ENCODE measurements at regions not wholly inside any gene's neighbourhood (a gene's known extent, or its start where the extent isn't known, plus 50 kb on each side); places are given as distances from the start of the nearest gene placed in this dataset.

DNA sequence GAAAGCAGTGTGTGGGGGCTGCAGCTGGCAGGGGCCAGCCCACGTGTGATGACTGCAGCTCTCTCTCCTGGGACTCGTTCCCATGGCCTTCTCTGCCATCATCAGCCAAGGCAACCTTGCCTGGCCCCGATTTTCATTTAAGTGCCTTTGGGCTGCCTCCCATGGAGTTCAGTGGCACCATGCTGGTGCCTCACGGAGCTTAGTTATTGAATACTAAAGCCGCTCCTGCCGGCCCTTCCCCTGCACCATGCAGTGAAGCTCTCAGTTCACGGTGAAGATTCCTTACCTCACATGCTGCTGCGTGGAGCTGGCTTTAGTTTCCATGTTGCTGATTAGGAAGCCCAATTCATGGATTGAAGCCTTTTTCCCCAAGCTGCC lies 141.5 kb upstream of the EEPD1 start:
- no peak for DNase-seq

DNA sequence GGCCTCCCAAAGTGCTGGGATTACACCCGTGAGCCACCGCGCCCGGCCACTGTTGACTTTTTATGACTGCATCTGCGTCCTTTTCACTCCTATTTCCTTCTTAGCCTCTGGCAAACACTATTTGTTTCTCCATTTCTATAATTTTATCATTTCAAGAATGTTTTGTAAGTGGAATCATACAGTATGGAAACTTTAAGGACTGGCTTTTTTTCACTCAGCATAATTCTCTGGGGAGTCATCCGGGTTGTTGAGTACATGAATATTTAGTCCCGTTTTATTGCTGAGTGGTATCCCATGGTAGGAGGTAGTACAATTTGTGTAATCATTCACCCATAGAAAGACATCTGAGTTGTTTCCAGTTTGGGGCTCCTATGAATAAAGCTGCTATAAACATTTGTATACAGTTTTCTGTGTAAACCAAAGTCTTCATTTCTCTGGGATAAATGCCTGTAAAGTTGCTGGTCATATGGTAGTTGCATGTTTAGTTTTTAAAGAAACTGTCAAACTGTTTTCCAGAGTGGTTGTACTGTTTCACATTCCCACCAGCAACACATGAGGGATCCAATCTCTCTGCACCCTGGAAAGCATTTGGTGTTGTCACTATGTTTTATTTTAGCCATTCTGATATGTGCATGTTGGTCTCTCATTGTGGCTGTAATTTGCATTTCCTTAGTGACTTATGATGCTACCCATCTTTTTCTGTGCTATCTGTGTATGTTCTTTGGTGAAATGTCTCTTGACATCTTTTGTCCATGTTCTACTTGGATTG lies 139.6 kb upstream of the EEPD1 start:
- DNase-seq = no peak

DNA sequence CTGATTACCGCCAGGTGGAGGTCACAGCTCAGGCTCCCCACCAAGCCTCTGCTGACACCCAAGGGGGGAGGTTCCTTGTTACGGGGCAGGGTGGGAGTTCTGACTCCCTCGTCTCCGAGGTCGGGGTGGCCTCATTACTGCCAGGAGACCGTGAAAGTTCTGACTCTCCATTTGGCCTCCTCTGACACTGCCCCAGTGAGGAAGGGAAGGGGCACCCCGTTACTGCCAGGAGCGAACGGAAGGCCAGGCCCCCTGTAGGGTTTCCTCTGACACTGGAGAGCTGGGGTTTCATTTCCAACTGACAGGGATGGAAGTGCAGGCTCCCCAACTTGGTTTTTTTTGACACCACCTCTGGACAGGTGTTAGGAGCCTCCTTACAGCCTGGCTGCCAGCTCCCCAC lies 138.1 kb upstream of the EEPD1 start:
- DNase-seq = no peak

DNA sequence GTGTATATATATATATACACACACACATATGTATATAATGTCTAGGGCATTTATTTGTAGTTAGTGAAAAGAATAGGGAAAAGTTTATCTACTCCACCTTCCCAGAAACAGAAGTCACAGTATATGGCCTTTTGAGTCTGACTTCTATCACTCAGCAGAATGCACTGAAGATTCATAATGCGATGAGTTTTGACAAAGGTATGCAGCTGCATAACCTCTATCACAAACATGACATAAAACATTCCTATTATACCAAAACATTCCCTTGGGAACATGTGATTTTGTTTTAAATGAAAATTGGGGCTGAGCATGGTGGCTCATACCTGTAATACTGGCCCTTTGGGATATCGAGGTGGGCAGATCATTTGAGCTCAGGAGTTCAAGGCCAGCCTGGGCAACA lies 137.3 kb upstream of the EEPD1 start:
- no peak for DNase-seq

DNA sequence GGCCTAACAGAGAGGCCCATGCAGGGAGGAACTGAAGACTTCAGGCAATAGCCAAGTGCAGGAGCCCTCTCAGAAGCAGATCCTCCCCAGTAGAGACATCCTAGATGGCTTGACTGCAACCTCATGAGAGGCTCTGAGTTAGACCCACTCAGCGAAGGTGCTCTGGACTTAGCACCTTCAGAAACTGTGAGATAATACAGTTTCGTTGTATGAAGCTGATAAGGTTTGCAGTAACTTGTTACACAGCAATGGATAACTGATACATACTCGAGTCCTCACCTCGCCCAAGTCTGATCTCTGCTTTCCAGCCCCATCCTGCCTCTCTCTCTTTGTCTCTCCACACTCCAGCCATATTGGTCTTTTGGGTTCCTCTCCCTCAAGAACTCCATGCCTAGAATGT lies 136.4 kb upstream of the EEPD1 start:
- no peak for DNase-seq

DNA sequence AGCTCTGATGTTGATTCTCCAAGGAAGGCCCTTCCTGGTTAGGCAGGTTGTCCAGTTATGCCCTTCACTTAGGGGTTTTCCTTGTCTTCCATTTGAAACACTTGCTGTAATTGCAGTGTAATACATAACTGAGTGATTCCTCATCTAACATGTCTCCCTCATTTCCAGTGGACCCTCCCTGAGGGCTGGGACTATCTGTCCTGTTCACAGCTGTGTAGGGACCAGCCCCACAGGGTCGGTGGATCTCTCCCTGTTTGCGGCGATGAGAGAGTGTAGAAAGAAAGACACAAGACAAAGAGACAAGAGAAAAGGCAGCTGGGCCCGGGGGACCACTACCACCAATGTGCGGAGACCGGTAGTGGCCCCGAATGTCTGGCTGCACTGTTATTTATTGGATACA lies 135.9 kb upstream of the EEPD1 start:
- DNase-seq = no peak

DNA sequence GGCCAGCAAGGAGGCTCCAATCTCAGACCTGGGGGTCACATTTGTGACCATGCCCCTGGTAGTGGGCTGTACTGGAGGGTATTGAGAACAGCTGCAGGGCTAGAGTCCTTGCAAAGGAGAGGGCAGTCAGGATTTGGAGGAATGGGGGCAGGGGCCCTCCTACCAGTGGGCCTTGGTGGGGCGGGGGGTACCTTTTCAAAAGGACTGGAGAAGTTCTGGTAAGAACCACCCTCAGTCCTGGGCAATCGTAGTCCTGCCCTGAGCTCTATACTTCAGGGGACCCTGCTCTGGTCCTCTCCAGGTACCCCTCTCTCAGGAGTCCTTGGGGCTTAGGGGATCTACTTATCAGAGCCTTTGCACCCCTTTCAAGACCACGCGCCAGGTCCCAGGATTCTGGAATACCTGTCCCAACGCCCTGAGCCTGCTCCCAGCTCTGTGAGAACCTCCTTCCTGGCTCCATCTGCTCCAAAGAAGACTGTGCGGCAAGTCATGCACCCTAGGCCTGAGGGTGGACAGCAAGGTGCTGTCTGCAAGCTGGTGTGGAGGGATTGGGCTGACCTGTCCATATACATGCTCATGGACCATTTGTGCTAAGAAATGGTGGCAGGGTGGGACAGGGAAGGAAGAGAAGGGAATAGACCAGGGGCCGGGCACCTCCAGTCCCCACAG lies 134.1 kb upstream of the EEPD1 start:
- DNase-seq = no peak

DNA sequence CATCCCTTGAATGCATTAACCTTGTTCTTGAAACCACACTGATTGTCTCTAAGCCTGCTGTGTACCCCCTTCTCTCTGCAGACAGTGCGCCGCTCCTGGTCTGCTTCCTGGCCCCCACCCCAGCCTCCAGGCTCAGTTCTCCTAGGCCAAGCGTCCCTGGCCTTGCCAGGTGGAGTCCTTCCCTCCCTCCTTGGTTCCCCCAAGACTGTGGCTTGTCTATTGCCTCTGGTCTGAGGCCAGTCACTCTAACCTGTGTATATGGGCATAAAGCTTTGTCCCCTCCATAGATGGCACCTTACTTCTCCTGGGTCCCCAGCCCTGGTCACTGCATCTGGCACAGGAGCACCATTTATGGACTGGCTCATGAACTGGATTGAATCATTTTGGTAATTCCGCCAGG lies 133.5 kb upstream of the EEPD1 start:
- DNase-seq = no peak

DNA sequence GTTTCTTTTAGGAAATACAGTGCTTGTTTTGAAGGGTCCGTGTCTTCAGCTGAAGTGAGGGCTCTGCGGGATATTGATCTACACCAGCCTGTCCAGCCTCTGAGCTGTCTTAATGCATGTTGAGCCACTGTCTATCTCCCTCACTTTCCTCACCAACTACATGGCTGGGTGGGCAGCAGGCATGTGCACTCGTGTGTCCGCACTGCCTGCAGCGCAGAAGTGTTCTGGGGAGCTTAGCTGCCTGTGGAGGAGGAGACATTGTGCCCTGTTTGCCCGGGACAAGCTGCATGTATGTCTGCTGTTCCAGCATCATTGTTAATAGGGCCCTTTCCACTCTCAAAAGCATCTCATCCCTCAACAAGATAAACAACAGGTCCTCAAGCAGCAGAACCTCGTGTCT lies 133.1 kb upstream of the EEPD1 start:
- DNase-seq = no peak

DNA sequence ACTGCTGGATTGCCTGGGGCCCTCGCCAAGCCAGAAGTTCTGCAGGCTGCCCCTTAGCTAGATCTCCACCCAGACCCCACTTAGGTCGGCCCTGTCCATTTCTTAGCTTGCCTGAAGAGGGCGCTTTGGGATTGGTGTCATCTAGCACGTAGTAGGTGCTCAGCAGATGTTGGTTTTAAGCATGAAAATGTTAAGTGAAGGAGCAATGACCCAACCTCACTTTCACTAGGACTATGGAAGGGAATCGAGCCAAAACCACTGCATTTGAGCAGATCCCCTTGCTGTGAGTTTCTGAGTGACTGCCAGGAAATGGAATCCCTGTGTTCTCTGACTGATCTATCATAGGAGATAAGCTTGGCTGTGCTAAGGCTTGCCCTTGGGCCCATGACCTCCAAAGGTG lies 131.7 kb upstream of the EEPD1 start:
- DNase-seq = peak; percentile 22

DNA sequence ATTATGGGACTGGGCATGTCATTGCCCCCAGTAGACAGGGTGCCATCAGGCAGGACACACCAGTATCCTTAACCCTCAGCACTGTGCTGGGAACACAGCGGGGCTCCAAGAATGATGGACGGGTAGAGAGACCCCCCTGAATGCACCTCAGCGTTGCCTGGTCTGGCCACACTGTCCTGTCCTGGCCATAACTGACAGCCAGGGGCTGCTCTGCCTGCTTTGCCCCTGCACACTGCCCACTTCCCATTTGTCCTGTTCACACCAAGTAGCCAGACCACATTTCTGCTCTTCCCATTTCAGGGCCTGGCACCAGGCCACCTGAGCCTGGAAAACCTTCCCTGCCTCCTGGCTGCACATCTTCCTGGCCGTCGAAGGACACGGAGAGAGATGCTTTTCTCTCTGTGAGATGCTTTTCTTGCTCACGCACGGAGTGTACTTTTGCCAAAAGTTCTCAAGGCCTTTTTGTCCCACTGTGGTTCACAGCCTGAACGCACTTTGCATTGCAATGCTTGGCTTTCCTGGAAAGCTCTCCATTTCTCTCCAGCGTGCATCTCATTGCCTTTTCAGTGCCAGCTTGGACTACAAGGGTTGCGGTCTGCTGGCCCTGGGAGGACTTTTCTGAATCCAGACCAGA lies 131.0 kb upstream of the EEPD1 start:
- DNase-seq = no peak

DNA sequence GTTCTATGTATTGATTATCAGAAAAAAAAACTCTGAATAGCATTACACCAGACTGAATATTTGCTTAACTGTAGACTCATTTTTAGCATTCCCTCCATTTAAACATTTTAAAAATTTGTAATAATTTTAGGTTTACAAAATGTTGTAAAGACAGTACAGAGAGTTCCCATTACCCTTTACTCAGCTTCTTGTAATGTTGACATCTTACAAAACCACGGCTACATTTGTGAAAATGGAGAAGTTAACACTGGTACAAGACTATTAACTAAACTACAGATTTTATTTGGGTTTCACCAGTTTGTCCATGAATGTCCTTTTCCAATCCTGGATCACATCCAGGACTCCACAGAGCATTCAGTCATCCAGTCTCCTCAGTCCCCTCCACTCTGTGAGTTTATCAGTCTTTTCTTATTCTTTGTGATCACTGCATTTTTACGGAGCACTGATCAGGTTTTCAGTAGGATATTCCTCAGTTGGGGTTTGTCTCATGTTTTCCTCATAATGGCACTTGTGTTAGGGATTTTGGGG lies 130.0 kb upstream of the EEPD1 start:
- peak; percentile 25 for DNase-seq

DNA sequence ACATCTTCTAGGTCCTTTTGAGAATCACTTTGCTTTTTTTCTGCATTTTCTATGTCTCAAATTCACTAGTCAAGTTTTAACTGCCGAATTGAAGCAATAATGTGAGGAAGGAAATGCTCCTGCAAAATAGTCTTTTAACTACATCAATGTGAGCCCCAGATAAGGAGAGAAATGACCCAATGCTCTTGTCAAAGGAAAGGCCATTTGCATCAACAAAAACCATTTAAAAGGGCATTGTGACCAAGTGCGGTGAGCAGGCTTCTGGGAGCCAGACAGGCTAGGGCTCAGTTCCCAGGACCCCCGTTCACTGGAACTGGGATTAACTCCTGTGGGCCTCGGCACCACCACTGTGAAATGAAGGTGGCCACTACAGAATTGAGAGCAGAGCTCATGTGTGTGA lies 127.9 kb upstream of the EEPD1 start:
- peak; percentile 19 for DNase-seq

DNA sequence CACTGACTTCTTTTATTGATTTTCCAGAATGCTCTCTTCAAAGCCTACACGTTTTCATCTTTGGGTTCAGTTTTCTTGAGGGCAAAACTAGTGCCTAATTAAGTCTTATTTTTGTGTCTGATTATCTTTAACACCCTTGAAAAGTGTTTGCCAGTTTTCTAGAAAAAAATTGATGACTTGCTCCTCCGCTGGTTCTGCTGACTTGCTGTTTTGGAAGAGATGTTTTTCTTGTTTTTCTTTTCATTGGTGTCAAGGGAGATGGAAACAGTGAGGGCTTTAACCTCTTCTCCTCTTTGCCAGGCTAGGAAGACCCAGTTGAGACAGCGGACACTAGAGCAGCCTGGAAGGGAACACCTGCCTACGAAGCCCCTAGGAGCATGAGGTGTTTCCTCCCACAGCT lies 123.7 kb upstream of the EEPD1 start:
- DNase-seq = no peak

DNA sequence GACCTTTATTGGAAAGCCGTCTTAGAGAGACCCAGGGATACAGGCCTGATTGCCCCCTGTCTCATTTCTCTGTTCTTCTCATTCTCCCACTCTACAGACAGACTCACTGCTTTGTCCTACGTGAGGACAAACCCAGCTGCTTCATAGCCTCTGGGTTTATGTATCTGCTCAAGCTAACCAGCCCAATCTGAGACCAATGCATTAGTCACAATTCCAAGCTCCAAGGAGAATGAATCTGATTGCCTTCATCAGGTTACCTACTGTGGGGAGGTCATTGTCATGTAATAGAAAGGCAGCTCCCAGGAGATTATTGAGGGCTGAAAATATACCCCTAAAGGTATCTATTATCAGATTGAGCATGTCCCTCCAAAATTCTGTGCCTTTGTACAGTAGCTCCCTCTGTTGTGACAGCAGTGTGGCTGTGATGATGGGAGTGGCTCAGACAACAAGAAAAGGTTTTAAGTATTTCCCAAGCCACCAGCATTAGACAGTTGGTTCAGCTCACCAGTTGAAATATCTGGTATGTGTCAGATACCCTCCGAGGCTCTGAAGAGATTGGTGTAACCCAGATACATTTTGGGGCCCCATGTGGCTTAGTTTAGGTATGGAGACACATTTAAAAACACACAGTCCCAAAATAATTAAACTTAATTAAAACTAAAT lies 123.1 kb upstream of the EEPD1 start:
- no peak for DNase-seq

DNA sequence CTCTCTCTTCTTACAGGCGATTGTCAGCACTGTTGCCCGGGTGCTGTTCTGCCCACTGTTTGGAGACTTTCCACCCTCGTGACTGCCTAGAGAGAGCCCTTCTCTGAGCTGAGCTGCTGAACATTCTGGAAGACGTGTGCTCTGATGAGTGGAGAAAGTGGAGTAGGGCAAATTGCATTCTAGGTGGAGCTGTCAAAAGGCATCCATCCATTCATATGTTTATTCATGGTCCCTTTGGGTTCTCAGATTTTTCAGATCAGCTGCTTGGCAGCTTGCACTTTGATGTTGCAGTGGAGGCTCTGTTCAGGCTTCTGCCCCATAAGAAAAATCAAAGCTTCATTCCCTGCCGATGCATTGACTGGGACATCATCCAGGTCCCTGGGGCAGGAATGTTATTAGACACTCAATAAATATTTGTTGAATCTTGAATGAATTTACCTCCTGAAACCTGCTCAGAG lies 120.7 kb upstream of the EEPD1 start:
- DNase-seq = no peak

DNA sequence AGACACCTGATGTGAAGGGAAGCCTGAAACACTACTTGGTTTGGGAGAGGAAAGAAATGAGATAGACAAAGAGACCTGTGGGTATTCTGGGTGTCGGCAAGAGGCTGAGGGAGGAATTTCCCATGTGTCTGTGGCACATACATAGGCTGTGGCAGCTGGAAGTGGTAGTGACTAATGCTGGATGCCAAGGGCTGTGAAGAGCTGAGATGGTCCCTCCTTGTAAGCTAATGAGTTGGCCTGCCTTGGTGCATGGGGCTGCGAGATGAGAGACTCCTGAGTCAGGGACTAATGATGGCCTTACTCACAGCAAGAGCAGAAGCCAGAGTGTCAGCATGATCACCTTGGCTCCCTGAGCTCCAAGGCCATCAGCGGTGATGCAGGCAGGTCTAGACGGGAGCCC lies 119.0 kb upstream of the EEPD1 start:
- DNase-seq = no peak

DNA sequence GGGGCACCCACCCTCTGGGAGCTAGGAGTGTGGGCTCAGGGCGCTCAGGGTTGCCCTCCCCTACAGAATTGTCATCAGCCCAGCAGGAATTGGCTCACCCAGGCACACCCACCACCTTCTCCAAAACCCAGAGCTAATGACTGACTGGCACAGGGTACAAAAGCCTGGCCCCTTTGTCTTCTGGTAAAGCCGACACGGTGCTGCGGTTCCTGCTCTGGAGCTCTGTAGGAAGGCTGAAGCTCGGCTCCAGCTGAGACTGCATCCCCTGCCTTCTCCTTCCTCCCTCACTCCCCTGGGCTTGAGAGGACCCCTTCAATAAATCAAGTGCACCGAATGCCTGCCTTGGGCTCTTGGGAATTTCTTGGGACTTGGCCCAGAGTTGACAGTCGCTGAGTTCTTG lies 117.9 kb upstream of the EEPD1 start:
- DNase-seq = no peak

DNA sequence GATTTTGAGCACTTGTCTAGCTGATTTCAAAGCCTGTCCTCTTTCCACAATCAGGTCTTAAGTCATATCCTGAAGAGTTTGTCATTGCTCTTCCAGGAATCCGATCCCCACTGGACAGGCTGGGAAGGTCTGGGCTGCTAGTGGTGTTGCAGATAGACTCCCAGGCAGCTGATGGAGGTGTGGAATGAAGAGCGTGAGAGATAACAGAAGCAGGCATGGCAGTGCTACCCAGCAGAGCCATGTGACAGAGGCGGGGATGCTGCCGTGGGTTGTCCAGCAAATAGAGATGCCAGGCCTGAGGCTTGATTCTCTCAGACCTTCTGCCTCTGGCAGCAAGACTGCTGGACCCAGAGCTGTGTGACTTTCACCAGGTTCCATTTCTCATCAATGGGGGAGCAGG lies 116.5 kb upstream of the EEPD1 start:
- DNase-seq = no peak

DNA sequence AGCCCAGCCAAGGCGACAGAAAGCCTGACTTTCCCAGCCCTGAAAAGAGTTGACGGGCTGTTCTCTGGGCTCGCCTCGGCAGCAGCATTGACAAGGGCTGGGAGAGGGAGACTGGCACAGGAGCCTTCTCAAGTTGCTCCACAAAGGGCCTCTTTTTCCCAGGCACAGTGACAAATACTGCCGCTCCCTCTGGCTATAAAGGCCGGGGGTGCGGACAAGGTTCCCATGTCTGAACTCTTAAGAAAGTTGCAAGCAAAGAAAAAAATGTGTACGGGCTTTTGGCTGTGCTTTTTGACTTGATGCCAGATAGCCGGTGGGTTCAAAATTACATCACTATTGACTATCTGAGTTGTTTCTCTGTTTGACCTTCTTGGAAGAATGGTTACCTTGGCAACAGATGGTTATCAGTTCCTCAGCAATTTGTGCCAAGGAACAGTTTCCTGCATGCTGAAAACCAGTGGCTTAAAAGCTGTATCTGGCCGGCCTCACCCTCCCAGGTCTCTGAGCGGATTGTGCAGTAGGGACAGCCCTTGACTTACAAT lies 115.9 kb upstream of the EEPD1 start:
- peak; percentile 84 for DNase-seq

DNA sequence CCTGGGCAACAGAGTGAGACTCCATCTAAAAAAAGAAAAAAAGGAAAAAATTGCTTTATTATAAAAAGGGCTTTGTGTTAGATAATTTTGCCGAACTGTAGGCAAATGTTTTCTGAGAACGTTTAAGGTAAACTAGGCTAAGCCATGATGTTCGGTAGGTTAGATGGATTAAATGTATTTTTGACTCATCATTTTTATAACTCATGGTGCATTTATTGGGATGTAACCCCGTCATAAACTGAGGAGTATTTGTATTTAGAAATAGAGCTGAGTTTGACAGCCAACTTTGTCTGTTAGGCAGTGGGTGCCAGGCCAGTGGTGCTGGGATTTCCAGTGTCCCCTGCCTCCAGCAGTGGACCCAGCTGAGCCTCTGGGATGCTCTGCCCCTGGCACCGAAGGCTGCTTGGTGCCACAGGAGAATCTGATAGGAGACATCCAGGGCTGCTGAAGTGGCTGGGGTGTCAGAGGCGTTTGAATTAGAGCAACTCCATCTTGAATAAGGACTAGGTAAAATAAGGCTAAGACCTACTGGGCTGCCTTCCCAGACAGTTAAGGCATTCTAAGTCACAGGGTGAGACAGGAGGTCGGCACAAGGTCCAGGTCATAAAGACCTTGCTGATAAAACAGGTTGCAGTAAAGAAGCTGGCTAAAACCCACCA lies 114.9 kb upstream of the EEPD1 start:
- no peak for DNase-seq

DNA sequence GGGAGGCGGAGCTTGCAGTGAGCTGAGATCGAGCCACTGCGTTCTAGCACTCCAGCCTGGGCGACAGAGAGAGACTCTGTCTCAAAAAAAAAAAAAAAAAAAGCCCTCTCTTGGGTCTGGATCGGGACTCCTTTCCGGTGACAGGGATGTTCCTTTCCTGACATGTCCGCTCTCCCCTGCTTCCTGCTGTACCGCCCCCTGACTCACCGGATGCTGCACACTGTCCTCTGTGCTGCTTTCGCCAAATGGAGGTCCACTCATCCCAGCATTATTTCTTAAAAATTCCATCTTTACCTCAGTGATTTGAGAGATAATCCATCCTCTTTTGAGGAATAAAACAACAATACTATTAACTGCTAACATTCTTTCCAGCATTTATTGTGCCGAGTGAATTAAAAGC lies 113.8 kb upstream of the EEPD1 start:
- no peak for DNase-seq

DNA sequence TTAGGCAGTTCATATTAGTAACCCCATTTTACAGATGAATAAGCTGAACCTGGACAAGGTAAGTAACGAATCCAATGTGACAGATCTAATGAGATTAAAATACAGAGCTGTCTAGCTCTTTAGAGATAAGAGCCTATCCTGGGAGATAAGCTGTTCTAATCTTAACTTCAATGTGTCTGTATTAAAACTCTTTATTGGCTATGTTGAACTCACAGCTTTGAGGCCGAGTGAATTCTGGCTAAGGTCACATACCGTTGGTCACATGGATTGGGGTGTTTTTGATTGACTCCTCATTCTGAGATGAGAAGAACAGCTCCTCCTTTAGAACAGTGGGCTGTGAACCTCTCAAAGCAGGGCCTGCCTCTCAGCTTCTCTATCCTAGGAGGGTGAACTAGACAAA lies 113.4 kb upstream of the EEPD1 start:
- DNase-seq = no peak

All from hematopoietic multipotent progenitor cell treated with erythropoietin and hydrocortisone succinate and interleukin-3 and kit ligand, for 6 days (in vitro differentiated cells).